DND-41 (cell line): ENCODE measurements at regions not wholly inside any gene's neighbourhood (a gene's known extent, or its start where the extent isn't known, plus 50 kb on each side); places are given as distances from the start of the nearest gene placed in this dataset.

Source experiments
- CTCF ChIP-seq: IDR thresholded peaks from 2 replicates; pipeline ENCODE4 v1.5.1; 2012; ENCODE audit warnings: borderline replicate concordance, low read length, moderate library complexity, mild to moderate bottlenecking; ENCODE audit not compliant: poor library complexity, severe bottlenecking; ENCODE audit errors: extremely low read depth
- EZH2 ChIP-seq: IDR thresholded peaks from 3 replicates; pipeline ENCODE4 v1.6.1; 2012; ENCODE audit warnings: borderline replicate concordance, low read depth, mild to moderate bottlenecking, moderate library complexity, low read length, inconsistent platforms; ENCODE audit not compliant: severe bottlenecking

DNA sequence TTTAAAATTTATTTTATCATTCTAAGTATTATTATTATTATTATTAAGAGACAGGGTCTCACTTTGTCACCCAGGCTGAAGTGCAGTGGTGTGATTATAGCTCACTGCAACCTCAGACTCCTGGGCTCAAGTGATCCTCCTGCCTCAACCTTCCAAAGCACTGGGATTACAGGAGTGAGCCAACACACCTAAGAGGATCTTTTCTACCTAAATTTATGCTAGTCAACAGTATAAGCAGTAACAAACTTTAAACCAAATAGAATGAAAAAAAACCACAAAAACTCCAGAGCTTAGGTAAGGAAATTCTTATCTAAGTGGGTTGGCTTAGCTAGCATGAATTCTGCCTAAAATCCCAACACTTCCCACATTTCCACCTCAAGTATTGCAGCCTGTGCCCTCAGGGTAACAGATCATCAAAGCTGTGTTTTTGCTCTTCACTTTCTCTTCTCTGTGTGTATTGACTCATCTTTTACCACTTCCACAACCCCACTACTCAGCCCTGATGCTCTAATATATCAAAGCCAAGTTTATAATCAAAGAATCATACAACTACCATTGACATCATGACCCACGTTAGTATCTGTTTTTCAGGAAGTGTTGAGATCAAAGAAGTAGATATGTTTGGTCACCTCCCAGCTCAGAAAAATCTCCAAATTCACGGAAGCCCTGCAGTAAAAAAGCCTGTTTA lies 93.7 kb upstream of the SPON1 start:
- TF ChIP-seq EZH2 (no peak), CTCF (no peak)
